ENCODE measurements at regions not wholly inside any gene's neighbourhood (a gene's known extent, or its start where the extent isn't known, plus 50 kb on each side); places are given as distances from the start of the nearest gene placed in this dataset.

DNA sequence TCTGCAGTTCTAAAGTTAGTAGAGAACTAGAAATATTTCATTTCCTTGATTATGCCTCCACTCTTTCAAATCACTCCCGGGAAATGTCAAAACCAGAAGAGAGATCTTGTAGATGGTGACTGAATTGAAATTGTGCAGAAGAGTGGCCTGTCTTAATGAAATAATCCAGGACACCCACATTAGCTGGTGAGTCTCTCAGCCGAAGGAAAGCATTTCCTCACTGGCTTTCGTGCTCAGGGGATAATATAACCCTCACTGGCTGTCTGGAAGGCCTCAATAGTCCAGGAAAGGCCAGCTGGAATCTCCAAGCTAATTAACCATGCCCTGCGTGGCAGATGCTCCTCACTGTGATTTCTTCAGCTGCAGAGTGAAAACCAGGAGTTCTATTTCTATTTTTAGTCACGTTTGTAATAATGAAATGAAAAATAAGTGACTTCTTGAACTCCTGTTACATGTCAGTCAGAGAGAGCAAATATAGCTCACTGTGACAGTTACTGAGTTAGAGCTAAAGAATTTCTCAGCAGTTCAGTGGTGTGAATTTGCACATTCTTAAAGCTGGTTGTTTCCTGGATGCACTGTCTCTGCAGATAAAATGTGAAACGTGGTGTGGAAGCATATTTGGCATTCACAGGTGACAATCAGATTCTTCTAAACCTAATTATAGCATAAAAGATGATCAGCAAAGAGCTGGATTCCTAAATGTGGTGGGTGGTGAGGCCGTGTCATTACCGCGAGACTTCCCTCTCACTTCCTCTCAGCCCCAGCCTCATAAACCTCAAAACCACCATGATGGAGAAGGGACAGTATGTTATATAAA lies 211.7 kb downstream of the LMBRD1 start:
- in situ Hi-C loops (cut with MboI; ENCODE audit: low sequenced_read_pairs): no loop called here
- Histone ChIP-seq H3K4me2 (ENCODE audit: low read depth, low read length) (no peak overlapping the region), H3K4me3 (ENCODE audit: insufficient read depth, low read depth, low read length) (no peak overlapping the region), H3K4me1 (ENCODE audit: control insufficient read depth, insufficient read depth, low read length) (no peaks in the 10 kb centered on the region), H3K9ac (ENCODE audit: low read depth, low read length) (no peak overlapping the region), H2BK120ac (ENCODE audit: low read depth, low read length) (no peak overlapping the region), H3K27me3 (ENCODE audit: control insufficient read depth, insufficient read depth, low read length) (no peaks in the 10 kb centered on the region), H3K79me1 (ENCODE audit: low read depth in 1 of 2, low read length in 2 of 2) (no peaks in the 10 kb centered on the region), H3K9me3 (ENCODE audit: control insufficient read depth, insufficient read depth, low read length) (no peaks in the 10 kb centered on the region), H3K9me1 (ENCODE audit: insufficient read depth, low read length) (no peaks in the 10 kb centered on the region), H3K4ac (ENCODE audit: low read depth, low read length) (no peak overlapping the region), H3K56ac (ENCODE audit: extremely low read depth, insufficient read depth, low read length) (no peak overlapping the region), H2AK9ac (replicated peaks; ENCODE audit: low read depth, low read length, poor library complexity) (no peak overlapping the region), H4K20me1 (ENCODE audit: insufficient read depth, low read length) (no peaks in the 10 kb centered on the region), H3K14ac (replicated peaks; ENCODE audit: low read depth, low read length) (no peak overlapping the region), H4K8ac (ENCODE audit: low read depth in 2 of 2, low read length in 2 of 2) (no peak overlapping the region), H4K5ac (ENCODE audit: low read depth, low read length) (no peak overlapping the region), H2BK20ac (ENCODE audit: low read depth, low read length) (no peak overlapping the region), H2BK5ac (ENCODE audit: low read depth, low read length, poor library complexity, severe bottlenecking) (no peak overlapping the region), H2AFZ (replicated peaks; ENCODE audit: low read length, poor library complexity) (no peak overlapping the region), H3K36me3 (ENCODE audit: control insufficient read depth, insufficient read depth, low read length) (no peaks in the 10 kb centered on the region), H4K91ac (ENCODE audit: insufficient read depth, low read depth, low read length) (no peak overlapping the region), H3K23ac (ENCODE audit: low read depth, low read length) (no peak overlapping the region), H3K27ac (ENCODE audit: insufficient read depth, low read length) (no peak overlapping the region), H2AK5ac (ENCODE audit: low read depth, low read length) (no peak overlapping the region), H3K18ac (ENCODE audit: low read depth, low read length) (no peak overlapping the region), H2BK15ac (ENCODE audit: low read depth, low read length) (no peak overlapping the region)
- DNase-seq: no peak
- CTCF ChIA-PET: no interaction called here
- TF ChIP-seq, protein P1, sequence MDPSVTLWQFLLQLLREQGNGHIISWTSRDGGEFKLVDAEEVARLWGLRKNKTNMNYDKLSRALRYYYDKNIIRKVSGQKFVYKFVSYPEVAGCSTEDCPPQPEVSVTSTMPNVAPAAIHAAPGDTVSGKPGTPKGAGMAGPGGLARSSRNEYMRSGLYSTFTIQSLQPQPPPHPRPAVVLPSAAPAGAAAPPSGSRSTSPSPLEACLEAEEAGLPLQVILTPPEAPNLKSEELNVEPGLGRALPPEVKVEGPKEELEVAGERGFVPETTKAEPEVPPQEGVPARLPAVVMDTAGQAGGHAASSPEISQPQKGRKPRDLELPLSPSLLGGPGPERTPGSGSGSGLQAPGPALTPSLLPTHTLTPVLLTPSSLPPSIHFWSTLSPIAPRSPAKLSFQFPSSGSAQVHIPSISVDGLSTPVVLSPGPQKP (IDR thresholded peaks at IDR 0.05; ENCODE audit: borderline replicate concordance, low read depth, low read length): no peak
- TF ChIP-seq MAFK (IDR thresholded peaks at IDR 0.05; ENCODE audit: low read depth, low read length) (no peak), RFX5 (IDR thresholded peaks at IDR 0.05; ENCODE audit: low read depth, low read length) (no peak), POLR2A (IDR thresholded peaks at IDR 0.05; ENCODE audit: low read depth, low read length) (no peak), RAD21 (IDR thresholded peaks at IDR 0.05; ENCODE audit: low read length) (no peak), NFE2L2 (IDR thresholded peaks at IDR 0.05; ENCODE audit: low read depth, low read length) (no peak), RCOR1 (IDR thresholded peaks at IDR 0.05; ENCODE audit: insufficient replicate concordance, low read length) (no peak), MXI1 (IDR thresholded peaks at IDR 0.05; ENCODE audit: borderline replicate concordance, low read depth, low read length) (no peak), FOS (IDR thresholded peaks at IDR 0.05; ENCODE audit: low read depth, low read length) (no peak), CHD1 (IDR thresholded peaks at IDR 0.05; ENCODE audit: low read depth, low read length) (no peak)
- TF ChIP-seq, protein P2, sequence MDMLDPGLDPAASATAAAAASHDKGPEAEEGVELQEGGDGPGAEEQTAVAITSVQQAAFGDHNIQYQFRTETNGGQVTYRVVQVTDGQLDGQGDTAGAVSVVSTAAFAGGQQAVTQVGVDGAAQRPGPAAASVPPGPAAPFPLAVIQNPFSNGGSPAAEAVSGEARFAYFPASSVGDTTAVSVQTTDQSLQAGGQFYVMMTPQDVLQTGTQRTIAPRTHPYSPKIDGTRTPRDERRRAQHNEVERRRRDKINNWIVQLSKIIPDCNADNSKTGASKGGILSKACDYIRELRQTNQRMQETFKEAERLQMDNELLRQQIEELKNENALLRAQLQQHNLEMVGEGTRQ (IDR thresholded peaks at IDR 0.05; ENCODE audit: low read depth, low read length): no peak
- TF ChIP-seq, protein P3, sequence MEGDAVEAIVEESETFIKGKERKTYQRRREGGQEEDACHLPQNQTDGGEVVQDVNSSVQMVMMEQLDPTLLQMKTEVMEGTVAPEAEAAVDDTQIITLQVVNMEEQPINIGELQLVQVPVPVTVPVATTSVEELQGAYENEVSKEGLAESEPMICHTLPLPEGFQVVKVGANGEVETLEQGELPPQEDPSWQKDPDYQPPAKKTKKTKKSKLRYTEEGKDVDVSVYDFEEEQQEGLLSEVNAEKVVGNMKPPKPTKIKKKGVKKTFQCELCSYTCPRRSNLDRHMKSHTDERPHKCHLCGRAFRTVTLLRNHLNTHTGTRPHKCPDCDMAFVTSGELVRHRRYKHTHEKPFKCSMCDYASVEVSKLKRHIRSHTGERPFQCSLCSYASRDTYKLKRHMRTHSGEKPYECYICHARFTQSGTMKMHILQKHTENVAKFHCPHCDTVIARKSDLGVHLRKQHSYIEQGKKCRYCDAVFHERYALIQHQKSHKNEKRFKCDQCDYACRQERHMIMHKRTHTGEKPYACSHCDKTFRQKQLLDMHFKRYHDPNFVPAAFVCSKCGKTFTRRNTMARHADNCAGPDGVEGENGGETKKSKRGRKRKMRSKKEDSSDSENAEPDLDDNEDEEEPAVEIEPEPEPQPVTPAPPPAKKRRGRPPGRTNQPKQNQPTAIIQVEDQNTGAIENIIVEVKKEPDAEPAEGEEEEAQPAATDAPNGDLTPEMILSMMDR (conservative IDR thresholded peaks at IDR 0.05; ENCODE audit: low read depth, low read length): no peak
- WGBS, 2 experiments (ENCODE audit: extremely low coverage in 2 of 2, insufficient read length in 1 of 2): no CpG with 5 or more reads among the region's 9 CpGs
- dilution Hi-C loops (cut with HindIII; ENCODE audit: low sequenced_read_pairs, unreplicated experiment): no loop called here
- POLR2A ChIA-PET (ENCODE audit: unreplicated experiment): no interaction called here
- no TSS peak for BruUV-seq (replicated peaks)
- intact Hi-C loops (cut with micrococcal nuclease): no loop called here
- ATAC-seq (ENCODE audit: low read depth): no peak
